ENCODE measurements at regions not wholly inside any gene's neighbourhood (a gene's known extent, or its start where the extent isn't known, plus 50 kb on each side); places are given as distances from the start of the nearest gene placed in this dataset.

DNA sequence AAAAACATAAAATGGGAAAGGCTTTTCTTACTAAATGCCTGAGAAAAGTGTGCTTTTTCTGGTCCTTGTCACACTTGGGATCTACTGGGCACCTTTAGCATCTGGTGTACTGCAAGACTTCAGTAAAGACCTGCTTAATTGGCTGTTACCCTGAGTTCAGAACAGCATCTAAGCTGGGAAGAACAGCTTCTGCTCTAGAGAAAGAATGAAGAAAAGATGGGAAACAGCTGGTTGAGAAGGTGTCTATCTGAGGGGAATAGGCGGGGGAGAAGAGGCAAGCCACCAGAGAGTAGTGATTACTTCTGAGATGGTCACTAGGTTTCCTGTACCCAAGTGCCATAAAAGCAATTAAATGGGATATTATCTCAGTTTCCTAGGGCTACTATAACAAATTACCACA lies 128.2 kb upstream of the SPACA1 start:
- no peak for DNase-seq (ENCODE audit: low spot score, unreplicated experiment)
- H3K27me3 Mint-ChIP-seq, result no peaks in the 10 kb centered on the region
- H3K4me1 Mint-ChIP-seq (ENCODE audit: low read depth), result peaks cover 13% of the 10 kb centered on the region
- no peaks in the 10 kb centered on the region for H3K36me3 Mint-ChIP-seq (ENCODE audit: insufficient read depth)
- H3K4me3 Mint-ChIP-seq (ENCODE audit: low read depth), result no peak overlapping the region
- TF ChIP-seq, protein P1, sequence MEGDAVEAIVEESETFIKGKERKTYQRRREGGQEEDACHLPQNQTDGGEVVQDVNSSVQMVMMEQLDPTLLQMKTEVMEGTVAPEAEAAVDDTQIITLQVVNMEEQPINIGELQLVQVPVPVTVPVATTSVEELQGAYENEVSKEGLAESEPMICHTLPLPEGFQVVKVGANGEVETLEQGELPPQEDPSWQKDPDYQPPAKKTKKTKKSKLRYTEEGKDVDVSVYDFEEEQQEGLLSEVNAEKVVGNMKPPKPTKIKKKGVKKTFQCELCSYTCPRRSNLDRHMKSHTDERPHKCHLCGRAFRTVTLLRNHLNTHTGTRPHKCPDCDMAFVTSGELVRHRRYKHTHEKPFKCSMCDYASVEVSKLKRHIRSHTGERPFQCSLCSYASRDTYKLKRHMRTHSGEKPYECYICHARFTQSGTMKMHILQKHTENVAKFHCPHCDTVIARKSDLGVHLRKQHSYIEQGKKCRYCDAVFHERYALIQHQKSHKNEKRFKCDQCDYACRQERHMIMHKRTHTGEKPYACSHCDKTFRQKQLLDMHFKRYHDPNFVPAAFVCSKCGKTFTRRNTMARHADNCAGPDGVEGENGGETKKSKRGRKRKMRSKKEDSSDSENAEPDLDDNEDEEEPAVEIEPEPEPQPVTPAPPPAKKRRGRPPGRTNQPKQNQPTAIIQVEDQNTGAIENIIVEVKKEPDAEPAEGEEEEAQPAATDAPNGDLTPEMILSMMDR (IDR thresholded peaks at IDR 0.05; ENCODE audit: unreplicated experiment), result no peak
- H3K27ac Mint-ChIP-seq, result no peak overlapping the region
- no peaks in the 10 kb centered on the region for H3K9me3 Mint-ChIP-seq (ENCODE audit: low read depth)

DNA sequence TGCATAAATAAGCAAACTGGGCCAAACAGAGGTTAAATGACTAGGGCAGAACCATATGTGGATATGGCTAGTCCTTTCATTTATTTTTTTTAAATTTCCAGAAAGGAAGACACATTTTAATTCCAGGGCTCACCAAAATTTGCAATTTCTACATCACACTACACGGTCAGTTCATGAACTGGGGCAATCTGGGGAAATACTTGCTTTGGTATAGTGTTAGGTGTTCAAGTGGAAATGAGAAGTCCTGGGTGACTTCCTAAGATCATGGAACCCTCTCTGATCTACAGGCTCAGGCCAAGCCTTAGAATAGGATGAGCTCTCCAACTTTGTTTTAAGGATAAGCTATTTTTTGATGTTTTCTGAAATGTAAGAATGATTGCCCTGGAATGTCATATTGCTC lies 128.6 kb upstream of the SPACA1 start:
- DNase-seq (ENCODE audit: low spot score, unreplicated experiment), result no peak
- Mint-ChIP-seq H3K9me3 (ENCODE audit: low read depth) (no peaks in the 10 kb centered on the region), H3K27ac (no peak overlapping the region), H3K36me3 (ENCODE audit: insufficient read depth) (no peaks in the 10 kb centered on the region), H3K27me3 (no peaks in the 10 kb centered on the region), H3K4me3 (ENCODE audit: low read depth) (no peak overlapping the region), H3K4me1 (ENCODE audit: low read depth) (peaks cover 13% of the 10 kb centered on the region)
- TF ChIP-seq, protein P1 (IDR thresholded peaks at IDR 0.05; ENCODE audit: unreplicated experiment), result no peak

DNA sequence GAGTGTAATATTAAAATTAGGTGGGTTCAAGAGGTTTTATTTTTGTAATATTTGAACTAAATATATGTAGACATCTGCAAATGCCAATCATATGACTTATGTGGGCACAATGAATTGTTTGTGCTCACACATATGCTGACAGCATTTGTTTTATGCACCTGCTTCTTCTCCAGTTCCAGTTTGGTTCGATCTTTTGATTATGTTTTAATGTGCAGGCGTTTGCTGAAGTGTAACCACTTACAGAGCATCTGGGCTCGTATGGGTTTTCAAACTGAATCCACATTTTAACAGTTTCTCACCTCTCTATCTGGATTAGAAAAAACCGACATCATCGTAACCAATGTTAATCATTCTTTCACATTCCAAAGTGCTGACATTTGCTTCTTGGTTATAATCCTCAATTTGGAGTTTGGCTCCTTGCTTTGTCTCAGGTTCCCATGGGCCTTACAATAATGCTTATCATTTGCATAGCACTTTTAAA lies 129.1 kb upstream of the SPACA1 start:
- TF ChIP-seq, protein P1 (IDR thresholded peaks at IDR 0.05; ENCODE audit: unreplicated experiment), result no peak
- Mint-ChIP-seq H3K27me3 (no peaks in the 10 kb centered on the region), H3K36me3 (ENCODE audit: insufficient read depth) (no peaks in the 10 kb centered on the region), H3K9me3 (ENCODE audit: low read depth) (no peaks in the 10 kb centered on the region), H3K4me1 (ENCODE audit: low read depth) (peaks cover 11% of the 10 kb centered on the region), H3K4me3 (ENCODE audit: low read depth) (no peak overlapping the region), H3K27ac (no peak overlapping the region)
- no peak for DNase-seq (ENCODE audit: low spot score, unreplicated experiment)

DNA sequence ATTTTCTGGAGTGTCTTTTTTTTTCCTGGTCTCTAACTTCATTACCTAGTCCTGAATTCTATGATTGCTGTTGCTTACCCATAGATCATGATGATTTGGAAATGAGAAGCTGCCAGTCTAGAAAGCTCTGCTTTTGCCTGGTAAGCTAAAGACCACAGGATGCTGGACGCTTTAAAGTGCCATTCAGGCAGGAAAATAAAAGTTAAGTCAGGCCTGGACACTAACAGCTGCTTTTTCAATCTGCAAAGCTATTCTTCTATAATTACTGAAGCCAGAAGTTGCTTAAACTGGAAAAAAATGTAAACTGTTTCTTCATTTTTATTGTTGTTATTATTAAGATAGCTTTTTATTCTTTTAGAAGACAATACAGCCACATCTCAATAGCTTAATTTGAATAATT lies 129.8 kb upstream of the SPACA1 start:
- no peaks in the 10 kb centered on the region for H3K9me3 Mint-ChIP-seq (ENCODE audit: low read depth)
- no peak for DNase-seq (ENCODE audit: low spot score, unreplicated experiment)
- TF ChIP-seq, protein P1 (IDR thresholded peaks at IDR 0.05; ENCODE audit: unreplicated experiment), result no peak
- H3K4me1 Mint-ChIP-seq (ENCODE audit: low read depth), result peaks cover 6% of the 10 kb centered on the region
- H3K36me3 Mint-ChIP-seq (ENCODE audit: insufficient read depth), result no peaks in the 10 kb centered on the region
- no peaks in the 10 kb centered on the region for H3K27me3 Mint-ChIP-seq
- H3K27ac Mint-ChIP-seq, result no peak overlapping the region
- no peak overlapping the region for H3K4me3 Mint-ChIP-seq (ENCODE audit: low read depth)

DNA sequence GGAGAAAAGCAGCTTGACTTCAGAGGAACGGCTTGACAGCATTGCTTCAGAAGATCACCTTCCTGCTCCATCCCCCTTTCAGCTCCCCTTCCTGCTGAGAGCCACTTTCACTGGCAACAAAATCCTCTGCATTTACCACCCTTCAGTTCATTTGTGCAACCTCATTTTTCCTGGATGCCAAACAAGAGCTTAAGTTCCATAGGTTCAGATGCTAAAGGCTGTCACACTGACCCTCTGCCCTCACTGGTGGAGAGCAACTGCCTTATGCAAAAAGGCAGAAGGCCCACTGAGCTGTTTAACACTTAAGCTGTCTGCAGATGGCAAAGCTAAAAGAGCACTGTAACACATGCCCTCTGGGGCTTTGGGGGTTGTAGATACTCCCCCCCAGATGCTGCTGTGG lies 131.2 kb upstream of the SPACA1 start:
- Mint-ChIP-seq H3K27ac (no peak overlapping the region), H3K4me3 (ENCODE audit: low read depth) (no peak overlapping the region), H3K27me3 (no peaks in the 10 kb centered on the region), H3K9me3 (ENCODE audit: low read depth) (no peaks in the 10 kb centered on the region), H3K36me3 (ENCODE audit: insufficient read depth) (no peaks in the 10 kb centered on the region), H3K4me1 (ENCODE audit: low read depth) (peaks cover 2% of the 10 kb centered on the region)
- DNase-seq (ENCODE audit: low spot score, unreplicated experiment), result no peak
- TF ChIP-seq, protein P1 (IDR thresholded peaks at IDR 0.05; ENCODE audit: unreplicated experiment), result no peak
